HG02623 (cell line): ENCODE measurements at regions not wholly inside any gene's neighbourhood (a gene's known extent, or its start where the extent isn't known, plus 50 kb on each side); places are given as distances from the start of the nearest gene placed in this dataset.

ENCODE experiments used
- ATAC-seq: cut with Tn5 transposase; IDR thresholded peaks from one replicate; pipeline ENCODE4 v1.9.1; 2021; ENCODE audit warnings: moderate library complexity; ENCODE audit not compliant: unreplicated experiment

DNA sequence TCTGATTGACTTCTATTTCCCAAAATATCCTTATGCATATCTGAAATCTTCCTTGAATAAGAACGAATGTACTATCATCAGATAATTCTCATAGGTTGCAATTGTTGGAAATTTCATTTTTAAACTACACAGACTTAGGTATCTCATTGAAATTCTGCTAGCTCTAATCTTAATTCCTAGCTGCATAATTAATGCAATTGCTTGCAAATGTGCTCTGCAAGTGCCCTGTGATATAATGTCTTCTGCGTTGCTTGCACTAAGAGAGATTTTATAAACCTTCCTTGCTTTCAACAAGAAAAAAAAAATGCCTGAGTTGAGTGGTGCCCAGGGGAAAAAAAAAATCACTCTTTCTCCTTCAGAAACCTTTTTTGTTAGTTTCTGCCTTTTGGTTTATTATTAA lies 354.9 kb downstream of the TFAP2A start:
- no peak for ATAC-seq

DNA sequence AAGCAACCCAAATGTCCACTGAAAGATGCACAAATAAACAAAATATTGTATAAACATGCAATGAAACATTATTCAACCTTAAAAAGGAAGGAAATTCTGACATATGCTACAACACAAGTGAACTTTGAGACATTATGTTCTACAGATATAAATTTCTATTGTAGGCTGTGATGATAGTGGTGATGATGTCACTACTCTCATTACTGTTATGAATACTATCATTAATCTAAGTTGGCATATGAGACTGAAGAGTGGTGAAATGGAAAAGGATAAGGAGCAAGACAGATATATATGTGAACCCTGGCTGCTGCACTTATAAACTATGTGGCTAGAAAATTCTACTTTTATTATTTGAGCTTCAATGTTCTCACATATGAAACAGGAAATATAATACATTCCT lies 360.2 kb downstream of the TFAP2A start:
- ATAC-seq: no peak

DNA sequence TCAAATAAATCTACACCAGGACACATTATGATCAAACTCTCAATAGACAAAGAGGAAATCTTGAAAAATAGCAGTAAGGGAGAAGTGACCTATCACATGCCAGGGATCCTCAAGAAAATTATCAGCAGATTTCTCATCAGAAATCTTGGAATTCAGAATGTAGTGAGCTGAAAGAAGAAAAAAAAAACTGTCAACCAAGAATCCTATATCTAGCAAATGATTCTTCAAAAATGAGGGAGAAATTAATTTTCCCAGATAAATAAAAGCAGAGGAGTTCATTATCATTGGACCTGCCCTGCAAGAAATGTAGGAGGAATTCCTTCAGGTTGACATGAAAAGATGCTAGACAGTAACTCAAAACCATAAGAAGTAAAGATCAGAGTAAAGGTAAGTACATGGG lies 363.6 kb downstream of the TFAP2A start:
- no peak for ATAC-seq

DNA sequence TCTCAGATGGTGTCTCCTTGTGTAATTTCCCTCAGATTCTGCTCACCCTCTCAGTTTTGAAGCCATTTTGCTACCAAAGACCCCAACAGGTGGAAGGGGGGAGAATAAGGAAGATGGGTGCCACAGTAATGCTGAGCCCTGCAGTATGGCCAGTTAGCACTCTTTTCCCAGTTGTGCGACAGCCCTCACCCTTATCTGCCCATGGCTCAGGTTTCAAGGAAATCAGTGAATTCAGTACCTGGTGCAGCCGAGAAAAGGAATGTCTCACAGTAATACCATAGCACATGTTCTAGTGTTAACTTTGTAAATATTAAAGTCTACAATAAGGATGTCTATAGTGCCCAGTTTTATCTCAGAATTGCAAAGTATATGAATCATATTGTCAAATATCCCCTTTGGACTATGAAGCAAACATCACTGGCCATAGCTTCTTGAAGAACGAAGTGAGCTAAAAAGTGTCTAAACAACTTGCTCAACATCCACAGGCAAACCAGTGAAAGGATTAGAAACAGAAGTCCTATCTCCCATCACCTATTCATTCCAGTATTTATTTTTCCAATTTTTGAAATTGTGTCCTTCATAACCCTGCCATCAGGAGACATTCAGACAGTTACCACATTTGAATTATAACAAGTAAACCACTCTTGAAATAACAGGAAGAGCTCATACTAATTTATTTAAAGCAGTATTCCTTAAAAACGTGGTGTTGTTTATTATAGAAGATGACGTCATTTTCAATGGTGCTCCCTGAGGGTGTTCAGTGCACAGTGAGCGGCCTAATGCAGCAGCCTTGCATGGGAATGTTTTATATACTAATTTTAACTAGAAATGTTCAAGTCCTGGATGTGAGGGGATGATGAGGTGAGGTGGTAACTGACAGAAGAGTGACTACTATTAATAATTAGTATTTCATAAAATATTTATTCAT lies 366.2 kb downstream of the TFAP2A start:
- no peak for ATAC-seq

DNA sequence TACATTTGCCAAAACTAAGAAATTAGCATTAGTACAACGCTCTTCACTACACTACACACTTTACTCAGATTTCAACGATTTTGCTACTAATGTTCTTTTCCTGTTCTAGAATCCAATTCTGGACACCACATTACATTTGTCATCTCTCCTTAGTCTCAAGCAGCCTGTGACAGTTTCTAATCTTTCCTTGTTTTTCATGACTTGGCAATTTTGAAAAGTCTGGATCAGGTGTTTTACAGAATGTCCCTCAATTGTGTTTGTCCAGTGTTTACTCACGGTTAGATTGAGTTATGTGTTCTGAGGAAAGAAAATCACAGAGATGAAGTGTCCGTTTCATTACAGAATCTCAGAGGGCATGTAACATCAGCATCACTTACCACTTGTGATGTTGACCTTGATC lies 372.6 kb downstream of the TFAP2A start:
- no peak for ATAC-seq

DNA sequence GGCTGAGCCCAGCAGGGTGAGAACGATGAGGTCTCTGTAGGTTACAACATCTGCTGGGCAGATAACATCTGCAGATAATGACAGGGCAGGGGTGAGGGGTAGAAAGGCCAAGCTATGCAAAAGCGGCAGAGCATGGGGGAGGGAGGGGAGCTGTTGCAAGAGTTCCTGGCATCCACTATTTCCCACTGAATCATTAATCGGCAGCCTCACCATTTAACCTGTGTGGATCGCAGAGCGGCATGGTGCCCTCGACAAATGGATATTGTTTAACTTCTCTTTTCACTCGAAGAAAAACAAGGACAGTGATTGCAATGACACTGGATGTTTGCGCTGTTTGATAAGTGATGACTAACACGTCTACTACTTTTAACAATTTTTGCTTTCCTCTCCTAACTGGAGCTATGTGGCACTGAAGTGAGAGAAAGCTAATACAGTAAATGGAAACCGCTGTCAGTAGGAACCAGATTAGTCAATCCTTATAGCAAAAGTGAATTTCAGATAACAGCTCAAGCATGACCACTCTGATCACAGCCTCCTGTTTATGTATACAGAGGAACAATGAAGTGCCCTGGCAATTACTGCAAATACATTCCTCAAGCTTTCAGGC lies 381.5 kb downstream of the TFAP2A start:
- no peak for ATAC-seq

DNA sequence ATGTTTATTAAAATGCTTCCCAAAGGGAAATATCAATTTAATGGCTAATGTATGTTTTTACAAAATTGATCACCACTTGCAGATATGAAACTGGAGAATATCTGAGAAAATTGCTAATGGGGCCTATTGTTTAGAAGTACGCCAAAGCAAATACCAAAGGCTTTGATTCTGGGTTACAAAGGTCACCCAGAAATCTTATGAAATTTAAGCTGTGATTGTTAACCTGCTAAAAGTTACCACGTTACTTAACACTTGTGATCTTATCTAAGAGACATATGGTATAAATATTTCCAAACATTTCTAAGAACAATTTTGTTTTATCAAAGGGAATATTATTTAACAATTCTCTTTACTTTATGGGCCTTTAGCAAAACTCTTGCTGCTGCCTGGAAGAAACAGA lies 383.3 kb downstream of the TFAP2A start:
- ATAC-seq: no peak

DNA sequence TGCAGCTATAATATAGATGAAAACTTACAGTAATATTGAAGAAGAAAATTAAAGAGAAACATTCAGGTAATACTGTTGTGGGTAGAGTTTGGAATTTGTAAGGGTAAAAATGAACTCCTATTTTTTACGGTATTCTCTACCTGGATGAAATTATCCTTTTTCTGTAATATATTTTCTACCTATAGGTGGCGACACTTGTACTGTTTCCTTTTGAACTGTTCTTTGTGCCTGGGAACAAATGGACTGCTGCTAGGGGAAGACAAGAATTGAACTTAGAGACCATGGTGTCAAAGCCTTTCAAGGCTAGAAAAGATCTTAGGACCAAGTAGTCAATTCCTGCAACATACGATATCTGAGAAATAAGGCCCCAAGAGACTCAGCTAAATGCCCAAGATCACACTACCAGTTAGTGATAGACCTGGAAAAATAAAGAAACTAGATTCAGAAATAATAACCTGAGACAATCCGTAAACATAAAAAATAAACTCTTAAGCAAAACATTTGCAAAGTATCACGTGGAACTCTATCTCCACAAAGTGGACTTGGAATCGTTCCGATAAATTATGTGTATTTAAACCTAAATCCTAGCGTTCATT lies 383.8 kb downstream of the TFAP2A start:
- ATAC-seq: no peak

DNA sequence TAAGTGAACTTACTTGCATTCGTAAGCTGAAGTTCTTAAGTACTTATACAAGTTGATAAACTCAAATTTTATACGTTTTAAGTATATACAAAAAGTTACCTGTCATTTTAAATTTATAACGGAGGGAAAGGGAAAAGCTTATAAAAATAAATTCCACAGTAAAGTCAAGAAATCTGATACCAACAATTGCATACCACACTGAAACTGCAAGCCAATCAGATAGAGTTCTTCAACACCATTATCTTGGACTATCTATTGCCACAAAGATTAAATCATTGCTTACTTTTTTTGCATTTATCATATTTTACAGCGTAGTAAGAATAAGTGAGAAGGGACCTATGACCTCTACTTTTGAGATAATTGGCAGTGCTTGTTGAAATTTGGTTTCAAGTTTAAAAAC lies 386.7 kb downstream of the TFAP2A start:
- ATAC-seq: no peak

DNA sequence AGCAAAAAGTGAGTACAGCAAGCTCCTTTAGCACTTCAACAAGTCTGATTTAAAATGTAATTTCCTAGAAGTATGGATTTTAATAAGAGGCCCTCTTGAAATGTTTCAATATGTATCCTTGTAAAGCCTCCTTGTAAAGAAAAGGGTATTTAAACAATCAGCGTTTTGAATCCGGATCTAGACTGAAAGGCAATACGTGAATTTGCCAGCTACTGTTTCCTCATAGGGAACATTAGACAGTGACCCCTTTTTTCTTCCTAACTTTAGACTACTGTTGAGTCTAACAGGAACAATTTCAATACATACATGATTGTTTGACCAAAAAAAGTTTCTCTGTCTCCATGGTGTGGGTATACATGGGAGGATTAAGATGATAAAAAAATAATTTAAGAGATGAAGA lies 395.0 kb downstream of the TFAP2A start:
- no peak for ATAC-seq

DNA sequence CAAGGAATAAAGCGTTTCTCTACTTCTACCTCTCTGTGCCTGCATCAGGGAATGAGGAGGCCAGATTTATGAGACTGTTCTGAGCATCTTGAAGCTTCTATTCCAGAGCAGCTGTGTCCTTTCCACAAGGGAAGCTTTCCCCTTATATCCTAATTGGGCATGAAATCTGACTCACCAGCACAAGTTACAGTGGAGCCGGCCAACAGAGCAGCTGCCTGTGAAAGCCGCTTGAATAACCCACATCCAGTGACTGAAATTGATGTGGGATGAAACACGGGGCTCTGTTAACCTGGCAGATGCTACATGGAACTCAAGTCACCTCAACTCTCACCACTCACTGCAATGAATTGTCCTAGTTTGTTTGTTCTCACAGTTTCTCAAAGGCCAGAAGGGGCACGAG lies 400.3 kb downstream of the TFAP2A start:
- ATAC-seq: no peak

DNA sequence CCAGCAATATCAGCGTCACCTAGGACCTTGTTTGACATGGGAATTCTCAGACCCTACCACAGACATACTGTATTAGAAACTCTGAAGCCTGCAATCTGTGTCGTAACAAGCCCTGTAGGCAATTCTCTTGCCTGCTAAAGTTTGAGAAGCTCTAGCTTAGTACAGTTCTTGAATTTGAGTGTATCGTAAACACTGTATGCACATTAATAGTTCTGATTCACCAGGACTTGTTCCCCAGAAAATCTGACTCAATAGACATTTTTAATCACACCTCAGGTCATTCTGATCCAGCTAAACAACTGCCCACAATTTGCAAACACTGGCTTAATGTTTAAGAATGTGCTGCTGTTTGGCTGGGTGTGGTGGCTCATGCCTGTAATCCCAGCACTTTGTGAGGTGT lies 414.3 kb downstream of the TFAP2A start:
- no peak for ATAC-seq

DNA sequence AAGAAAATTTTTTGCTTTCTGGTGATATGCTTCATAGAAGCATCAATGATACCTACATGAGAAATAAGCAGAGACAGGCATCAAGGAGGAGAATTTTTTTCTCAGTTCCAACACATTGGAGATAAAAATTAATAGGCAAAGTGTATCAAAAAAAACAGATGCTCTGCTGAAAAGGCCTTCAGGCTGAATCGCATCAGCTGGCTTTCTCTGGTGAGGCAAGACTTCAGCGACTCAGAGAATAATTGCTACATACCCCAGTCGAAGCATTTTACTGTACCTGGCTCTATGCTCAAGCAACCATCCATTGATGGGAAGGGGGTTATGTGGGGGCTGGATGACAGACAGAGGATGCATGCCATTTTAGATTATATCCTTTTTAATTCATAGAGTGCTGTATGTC lies 415.1 kb downstream of the TFAP2A start:
- ATAC-seq: no peak

DNA sequence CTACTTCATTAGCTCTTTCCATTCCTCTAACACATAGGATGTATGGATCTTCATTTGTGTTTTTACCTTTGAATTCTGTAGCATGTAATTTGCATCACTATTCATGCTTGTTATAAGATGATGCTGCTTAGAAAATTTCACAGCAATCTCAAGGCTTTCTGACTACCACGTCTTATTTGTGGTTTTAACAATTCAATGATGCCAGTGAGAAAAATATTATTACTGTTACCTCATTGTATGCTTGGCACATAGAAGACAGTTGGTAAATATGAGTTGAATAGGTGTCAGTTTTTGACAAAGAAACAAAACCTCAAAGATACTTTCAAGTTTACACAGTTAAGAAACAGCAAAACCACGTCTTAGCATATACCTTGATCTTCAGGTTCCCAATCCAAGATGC lies 428.6 kb downstream of the TFAP2A start:
- no peak for ATAC-seq

DNA sequence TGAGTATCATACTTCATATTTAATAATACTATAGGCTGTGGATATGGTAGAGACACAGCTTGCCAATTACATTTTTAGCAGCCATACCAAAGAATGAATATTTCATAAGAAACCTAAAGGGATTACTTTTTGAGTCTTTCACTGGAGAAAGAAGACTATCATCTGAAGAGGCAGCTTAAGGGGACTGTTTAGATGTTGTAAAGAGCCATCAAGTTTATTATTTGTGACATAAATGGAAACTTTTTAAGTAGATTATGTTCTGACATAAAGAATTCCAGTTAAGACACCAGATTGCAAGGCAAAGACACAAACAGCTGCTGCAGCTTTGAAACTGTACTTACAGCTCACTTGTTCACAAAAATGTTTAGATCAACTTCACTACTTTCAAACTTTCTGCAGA lies 429.4 kb downstream of the TFAP2A start:
- no peak for ATAC-seq

DNA sequence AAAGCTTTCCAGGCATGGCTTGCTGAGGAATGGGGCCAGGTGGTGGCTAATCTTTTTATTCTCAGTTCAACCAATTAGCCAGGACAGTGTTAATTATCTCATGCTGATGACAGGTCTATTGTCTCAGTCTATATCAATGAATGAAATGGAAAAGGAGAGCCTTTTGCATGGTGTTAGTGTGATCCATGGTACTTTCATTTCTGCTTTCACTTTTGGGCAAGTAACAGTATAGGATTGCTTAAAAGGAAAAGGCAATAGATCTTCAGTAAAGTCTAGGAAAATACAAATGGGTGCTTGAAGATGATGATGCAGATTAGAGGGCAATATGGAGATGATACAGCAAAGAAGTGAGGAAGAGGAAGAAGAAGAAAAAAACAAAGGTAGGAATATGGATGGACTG lies 430.3 kb downstream of the TFAP2A start:
- ATAC-seq: no peak

DNA sequence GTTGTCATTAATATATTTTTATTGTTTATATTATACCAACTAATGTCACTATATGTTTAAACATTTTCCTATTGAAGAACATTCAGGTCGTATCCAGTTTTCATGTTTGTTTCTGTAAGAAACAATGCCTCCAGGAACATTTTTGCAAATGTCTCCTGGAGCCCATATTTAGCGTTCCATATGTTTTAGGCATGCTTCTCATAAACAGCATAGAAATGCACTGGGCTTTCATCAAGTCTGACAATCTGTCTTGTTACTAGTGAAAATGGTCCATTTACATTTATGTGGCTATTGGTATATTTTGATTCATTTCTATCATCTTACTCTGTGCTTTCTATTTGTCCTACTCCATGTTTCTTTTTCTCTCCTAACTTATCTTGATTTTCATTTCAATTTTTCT lies 431.7 kb downstream of the TFAP2A start:
- no peak for ATAC-seq

DNA sequence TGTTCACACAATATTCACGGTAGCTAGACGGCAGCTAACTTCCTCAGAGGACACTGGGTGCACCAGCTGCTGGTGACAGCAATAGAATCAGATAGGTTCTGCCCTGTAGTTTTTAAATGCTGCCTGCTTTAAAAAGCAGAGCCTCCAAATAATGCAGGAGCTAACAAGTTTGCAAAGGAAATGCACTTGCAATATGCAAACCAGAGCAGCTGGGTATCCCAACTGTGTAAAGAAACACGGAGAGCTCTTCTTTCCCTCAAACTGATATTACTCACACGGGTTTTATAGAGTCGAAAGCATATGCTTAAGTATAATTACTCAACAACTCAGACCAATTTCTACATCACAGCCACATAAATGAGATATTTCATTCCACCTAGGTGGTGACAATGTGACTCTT lies 432.7 kb downstream of the TFAP2A start:
- no peak for ATAC-seq

DNA sequence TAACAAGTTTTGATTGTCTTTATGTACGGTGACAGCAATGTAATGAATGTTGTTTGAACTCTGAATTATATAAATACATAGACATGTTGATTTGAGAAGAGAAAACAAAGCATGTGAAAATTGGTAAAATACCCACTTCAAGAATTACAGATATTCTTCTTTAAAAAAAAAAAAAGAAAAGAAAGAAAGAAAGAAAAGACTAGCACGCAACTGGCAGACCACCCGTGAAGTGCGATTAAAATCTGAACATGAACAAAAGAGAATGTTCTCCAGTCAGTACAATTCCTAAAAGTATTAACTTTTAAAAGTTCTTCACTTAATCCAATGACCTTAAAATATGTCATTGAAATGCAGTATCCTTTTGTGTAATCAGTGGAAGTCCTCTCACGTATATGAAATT lies 434.9 kb downstream of the TFAP2A start:
- ATAC-seq: no peak

DNA sequence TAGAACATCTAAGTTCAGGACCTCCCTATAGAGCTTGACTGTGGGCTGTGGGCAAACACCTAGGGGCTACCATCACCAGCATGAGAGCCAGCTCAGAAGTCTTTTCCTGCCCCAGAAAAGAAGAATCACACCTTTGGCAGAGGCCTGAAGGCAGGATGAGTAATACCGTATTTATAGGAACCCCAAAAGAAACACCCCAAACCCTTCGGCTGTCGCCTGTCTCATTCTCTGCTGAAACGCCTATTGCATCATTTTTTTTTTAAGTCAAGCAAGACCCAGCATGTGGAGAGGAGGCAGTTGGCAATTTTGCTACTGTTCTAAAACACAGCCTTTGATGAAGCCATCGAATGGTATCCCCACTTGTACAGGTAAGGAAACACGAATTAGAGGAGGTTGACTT lies 436.4 kb downstream of the TFAP2A start:
- no peak for ATAC-seq

DNA sequence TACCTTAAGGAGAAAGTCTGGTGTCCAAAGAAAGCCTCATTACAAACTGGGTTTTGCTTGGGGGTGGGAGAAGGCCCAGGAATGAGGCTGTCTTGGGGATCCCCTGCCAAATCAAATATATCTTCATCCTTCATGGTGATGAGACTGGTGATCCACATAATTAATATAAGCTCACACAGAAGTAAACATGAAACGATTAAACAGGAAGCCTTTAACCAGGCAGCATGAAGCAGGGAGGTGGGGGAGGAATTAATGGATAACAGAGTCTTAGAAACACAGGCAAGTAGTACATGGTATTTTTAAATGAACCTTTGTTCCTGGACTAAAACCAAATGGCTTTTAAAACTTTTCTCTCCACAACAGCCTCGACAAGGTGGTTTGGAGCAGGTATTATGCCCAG lies 437.5 kb downstream of the TFAP2A start:
- no peak for ATAC-seq

DNA sequence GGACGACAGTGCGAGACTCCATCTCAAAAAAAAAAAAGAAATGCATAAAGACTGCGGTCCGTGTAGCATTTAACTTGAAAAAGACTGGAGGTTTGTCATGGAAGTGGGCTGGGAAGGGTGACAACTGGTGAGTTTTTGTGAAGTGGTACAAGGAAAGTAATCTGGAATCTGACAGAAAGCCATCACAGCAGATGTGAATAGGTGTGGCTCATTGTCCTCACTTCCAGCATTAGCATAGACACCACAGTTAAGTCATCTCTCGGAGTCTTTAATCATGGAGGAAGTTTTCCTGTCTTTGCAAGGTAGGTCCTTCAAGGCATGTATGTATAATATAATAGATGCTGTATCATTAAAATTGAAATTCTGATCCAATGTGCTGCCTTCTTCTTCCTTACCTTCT lies 453.2 kb downstream of the TFAP2A start:
- ATAC-seq: no peak
